ENCODE measurements at regions not wholly inside any gene's neighbourhood (a gene's known extent, or its start where the extent isn't known, plus 50 kb on each side); places are given as distances from the start of the nearest gene placed in this dataset.

DNA sequence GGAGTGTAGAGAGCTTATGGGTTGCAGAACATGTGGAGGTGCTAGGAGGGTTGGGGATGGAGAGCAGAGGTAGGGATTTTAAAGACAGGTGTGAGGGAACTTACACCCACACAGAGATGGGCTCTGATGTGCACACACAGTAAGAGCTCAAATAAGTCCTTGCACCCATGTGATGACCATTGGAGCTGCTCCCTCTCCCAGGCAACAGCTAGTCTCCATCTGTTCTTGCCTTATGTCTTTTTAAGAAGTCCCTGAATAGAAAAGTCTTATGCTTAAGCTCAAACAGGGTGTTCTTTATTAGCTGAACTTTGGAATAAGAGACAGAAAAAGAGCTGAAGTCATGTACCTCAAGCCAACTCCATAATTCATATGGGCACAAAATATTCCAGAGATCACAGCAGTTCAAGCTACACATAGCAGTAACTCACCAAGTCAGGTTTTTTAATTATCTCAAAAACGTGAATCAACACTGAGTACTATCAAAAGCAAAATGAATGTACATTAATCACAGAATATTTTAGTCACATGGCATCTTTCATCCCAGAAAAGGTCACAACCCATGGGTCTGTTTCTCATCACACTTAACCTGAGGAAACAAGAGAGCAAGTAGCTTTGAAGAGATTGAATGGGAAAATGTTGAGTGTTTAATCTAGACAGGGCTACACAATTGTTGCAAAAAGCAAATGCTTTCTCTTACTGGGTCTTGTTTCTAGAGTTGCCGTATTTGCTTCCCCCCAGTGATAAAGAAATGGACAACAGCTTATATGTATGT, 1513.6 kb upstream of the SEL1L start:
- TF ChIP-seq, protein P1, sequence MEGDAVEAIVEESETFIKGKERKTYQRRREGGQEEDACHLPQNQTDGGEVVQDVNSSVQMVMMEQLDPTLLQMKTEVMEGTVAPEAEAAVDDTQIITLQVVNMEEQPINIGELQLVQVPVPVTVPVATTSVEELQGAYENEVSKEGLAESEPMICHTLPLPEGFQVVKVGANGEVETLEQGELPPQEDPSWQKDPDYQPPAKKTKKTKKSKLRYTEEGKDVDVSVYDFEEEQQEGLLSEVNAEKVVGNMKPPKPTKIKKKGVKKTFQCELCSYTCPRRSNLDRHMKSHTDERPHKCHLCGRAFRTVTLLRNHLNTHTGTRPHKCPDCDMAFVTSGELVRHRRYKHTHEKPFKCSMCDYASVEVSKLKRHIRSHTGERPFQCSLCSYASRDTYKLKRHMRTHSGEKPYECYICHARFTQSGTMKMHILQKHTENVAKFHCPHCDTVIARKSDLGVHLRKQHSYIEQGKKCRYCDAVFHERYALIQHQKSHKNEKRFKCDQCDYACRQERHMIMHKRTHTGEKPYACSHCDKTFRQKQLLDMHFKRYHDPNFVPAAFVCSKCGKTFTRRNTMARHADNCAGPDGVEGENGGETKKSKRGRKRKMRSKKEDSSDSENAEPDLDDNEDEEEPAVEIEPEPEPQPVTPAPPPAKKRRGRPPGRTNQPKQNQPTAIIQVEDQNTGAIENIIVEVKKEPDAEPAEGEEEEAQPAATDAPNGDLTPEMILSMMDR (IDR thresholded peaks at IDR 0.05): no peak
- TF ChIP-seq POLR2A (IDR thresholded peaks at IDR 0.05) (no peak), EP300 (IDR thresholded peaks at IDR 0.05) (no peak)

All from upper lobe of left lung (tissue), 4 donors.